ENCODE measurements at regions not wholly inside any gene's neighbourhood (a gene's known extent, or its start where the extent isn't known, plus 50 kb on each side); places are given as distances from the start of the nearest gene placed in this dataset.

DNA sequence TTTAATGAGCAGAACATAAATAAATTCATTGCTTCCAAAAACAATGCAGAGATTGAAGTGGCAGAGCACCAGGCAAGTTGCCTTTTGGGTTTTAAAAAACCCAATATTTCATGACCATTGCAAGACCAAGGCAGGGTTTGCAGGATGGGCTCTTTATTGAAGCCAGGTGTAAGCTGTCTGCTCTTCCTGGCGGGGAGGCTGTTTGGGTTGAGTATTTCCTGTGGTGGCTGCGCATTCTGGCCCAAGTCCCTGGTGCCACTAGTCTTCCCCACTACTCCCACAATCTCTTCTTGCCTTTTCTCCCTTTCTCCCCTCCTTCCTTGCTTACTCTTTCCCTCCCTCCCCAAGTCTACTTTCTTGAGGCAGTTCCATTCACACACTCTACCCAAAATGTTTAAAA is 116.4 kb downstream of the AKAP11 start:
- H3K27me3 Mint-ChIP-seq: no peaks in the 10 kb centered on the region
- no peaks in the 10 kb centered on the region for H3K4me1 Mint-ChIP-seq (ENCODE audit: low read depth)
- TF ChIP-seq, protein P1, sequence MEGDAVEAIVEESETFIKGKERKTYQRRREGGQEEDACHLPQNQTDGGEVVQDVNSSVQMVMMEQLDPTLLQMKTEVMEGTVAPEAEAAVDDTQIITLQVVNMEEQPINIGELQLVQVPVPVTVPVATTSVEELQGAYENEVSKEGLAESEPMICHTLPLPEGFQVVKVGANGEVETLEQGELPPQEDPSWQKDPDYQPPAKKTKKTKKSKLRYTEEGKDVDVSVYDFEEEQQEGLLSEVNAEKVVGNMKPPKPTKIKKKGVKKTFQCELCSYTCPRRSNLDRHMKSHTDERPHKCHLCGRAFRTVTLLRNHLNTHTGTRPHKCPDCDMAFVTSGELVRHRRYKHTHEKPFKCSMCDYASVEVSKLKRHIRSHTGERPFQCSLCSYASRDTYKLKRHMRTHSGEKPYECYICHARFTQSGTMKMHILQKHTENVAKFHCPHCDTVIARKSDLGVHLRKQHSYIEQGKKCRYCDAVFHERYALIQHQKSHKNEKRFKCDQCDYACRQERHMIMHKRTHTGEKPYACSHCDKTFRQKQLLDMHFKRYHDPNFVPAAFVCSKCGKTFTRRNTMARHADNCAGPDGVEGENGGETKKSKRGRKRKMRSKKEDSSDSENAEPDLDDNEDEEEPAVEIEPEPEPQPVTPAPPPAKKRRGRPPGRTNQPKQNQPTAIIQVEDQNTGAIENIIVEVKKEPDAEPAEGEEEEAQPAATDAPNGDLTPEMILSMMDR (IDR thresholded peaks at IDR 0.05; ENCODE audit: unreplicated experiment): no peak
- no peak overlapping the region for H3K4me3 Mint-ChIP-seq (ENCODE audit: low read depth)
- no peaks in the 10 kb centered on the region for H3K9me3 Mint-ChIP-seq (ENCODE audit: low read depth)
- no peak overlapping the region for H3K27ac Mint-ChIP-seq
- no peak for DNase-seq (ENCODE audit: low spot score, unreplicated experiment)
- H3K36me3 Mint-ChIP-seq (ENCODE audit: insufficient read depth): no peaks in the 10 kb centered on the region

DNA sequence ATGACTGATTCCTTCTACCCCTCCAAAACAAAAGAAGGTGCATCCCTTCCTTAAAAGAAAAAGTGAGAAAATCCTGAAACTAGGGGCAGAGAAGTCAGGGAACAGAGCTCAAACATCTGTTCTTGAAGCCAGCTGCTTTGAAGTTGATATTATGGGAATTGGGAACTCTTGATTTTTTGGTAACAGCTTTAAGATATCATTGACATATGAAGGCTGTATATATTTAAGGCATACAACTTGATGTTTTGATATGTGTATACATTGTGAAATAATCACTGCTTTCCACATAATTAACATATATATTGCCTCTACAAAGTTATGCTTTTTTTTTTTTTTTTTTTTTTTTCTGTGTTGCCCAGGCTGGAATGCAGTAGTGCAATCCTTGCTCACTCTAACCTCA is 117.1 kb downstream of the AKAP11 start:
- Mint-ChIP-seq H3K27me3 (peaks cover 1% of the 10 kb centered on the region), H3K36me3 (ENCODE audit: insufficient read depth) (no peaks in the 10 kb centered on the region), H3K4me3 (ENCODE audit: low read depth) (no peak overlapping the region), H3K27ac (no peak overlapping the region), H3K9me3 (ENCODE audit: low read depth) (no peaks in the 10 kb centered on the region), H3K4me1 (ENCODE audit: low read depth) (no peaks in the 10 kb centered on the region)
- TF ChIP-seq, protein P1 (IDR thresholded peaks at IDR 0.05; ENCODE audit: unreplicated experiment): no peak
- no peak for DNase-seq (ENCODE audit: low spot score, unreplicated experiment)

DNA sequence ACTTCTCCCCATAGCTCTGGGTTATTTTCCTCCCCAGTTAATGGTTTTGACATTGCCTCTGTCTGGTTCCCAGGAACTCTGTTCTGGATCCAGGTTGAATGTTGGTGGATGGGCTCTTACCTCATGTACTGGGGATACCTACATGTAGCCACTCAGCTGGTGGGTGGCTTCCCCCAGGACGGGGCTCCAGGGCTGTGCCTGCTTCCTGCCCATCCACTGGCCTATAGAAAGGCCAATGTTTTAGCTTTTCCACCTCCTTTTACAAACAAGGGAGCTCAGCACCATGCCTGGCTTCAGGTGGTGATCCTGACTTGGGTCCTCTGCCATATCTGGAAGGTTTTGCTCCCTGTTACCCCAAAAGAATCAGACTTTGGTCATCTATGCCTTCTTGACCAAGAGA is 120.2 kb downstream of the AKAP11 start:
- Mint-ChIP-seq H3K27me3 (peaks cover 6% of the 10 kb centered on the region), H3K4me3 (ENCODE audit: low read depth) (no peak overlapping the region), H3K4me1 (ENCODE audit: low read depth) (no peaks in the 10 kb centered on the region), H3K36me3 (ENCODE audit: insufficient read depth) (no peaks in the 10 kb centered on the region), H3K27ac (no peak overlapping the region), H3K9me3 (ENCODE audit: low read depth) (no peaks in the 10 kb centered on the region)
- TF ChIP-seq, protein P1 (IDR thresholded peaks at IDR 0.05; ENCODE audit: unreplicated experiment): no peak
- no peak for DNase-seq (ENCODE audit: low spot score, unreplicated experiment)

DNA sequence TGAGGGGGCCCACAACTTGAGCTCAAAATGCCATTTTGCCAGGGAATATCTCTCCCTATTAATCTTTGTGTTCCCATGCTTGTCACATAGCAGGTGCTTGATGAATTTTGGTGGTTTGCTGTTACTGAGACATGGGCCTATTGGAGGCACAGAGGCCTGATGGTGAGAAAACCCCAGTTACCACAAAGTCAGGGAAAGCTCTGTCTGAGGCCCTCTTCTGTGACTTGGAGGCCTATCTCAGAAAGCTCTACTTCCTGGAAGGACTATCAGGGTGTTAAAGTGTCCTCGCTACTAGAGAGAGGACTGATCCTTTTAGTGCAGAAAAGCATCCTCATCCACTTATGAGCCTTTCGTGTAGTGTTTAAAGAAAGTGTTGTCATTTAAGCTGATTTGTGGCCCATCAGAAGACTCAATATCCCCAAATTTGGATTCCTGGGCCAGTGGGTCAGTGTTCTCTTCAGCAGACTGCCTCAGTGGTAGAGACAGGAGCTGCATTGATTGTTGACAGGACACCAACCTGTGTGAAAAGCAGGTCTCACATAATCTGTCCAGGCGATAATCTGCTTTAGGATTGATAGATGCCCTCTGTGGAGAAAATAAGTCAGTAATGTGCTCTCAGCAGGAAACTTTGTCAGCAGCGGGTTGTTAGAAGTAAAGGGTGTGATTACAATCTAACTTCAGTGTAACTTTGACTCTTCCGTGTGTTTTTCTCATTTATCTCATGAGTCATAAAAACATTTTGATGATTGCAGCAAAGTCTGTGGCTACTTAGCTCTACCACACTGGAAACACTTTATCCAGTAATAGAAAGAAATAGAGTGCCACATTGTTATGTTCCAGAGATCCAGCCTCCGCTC is 121.0 kb downstream of the AKAP11 start:
- Mint-ChIP-seq H3K4me1 (ENCODE audit: low read depth) (no peaks in the 10 kb centered on the region), H3K36me3 (ENCODE audit: insufficient read depth) (no peaks in the 10 kb centered on the region), H3K4me3 (ENCODE audit: low read depth) (no peak overlapping the region), H3K27ac (no peak overlapping the region), H3K27me3 (peaks cover 9% of the 10 kb centered on the region), H3K9me3 (ENCODE audit: low read depth) (no peaks in the 10 kb centered on the region)
- TF ChIP-seq, protein P1 (IDR thresholded peaks at IDR 0.05; ENCODE audit: unreplicated experiment): no peak
- DNase-seq (ENCODE audit: low spot score, unreplicated experiment): no peak

DNA sequence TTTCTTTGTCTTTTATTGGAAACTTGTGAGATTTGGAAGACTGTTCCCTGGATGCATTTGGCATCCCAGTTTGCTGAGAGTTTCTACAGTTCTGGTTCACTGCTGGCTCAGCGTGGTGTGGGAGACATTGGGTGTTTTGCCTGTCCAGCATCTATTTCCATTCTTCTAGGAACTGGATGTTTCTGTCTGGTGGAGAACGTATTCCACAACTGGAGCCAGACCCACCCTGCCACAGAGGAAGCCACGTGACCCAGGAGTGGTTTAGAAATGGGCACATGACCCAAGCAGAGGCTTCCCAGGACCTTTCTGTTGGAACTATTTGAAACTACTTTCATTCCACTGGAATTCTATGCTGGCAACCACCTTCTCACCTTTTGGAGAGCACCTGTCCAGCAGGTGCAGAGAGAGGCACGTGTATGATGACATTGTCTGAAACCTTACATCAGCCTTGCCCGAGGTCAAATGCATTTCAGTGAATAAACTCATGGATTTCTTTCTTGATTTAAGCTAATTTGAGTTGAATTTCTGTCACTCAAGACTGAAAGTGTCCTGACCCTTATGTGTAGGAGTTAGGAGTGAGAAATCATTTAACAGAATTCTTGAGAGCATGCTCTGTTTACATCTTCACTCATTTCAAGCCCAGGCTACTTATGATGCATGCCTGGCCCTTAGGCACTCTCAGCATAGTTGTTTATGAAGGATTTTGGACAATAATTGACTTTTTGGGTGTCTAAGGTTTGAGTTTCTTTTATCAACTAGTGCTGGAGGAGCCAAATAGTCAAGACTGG is 121.8 kb downstream of the AKAP11 start:
- Mint-ChIP-seq H3K27me3 (peaks cover 9% of the 10 kb centered on the region), H3K4me3 (ENCODE audit: low read depth) (no peak overlapping the region), H3K36me3 (ENCODE audit: insufficient read depth) (no peaks in the 10 kb centered on the region), H3K27ac (no peak overlapping the region), H3K9me3 (ENCODE audit: low read depth) (no peaks in the 10 kb centered on the region), H3K4me1 (ENCODE audit: low read depth) (no peaks in the 10 kb centered on the region)
- DNase-seq (ENCODE audit: low spot score, unreplicated experiment): no peak
- TF ChIP-seq, protein P1 (IDR thresholded peaks at IDR 0.05; ENCODE audit: unreplicated experiment): no peak
